ENCODE measurements at regions not wholly inside any gene's neighbourhood (a gene's known extent, or its start where the extent isn't known, plus 50 kb on each side); places are given as distances from the start of the nearest gene placed in this dataset.

DNA sequence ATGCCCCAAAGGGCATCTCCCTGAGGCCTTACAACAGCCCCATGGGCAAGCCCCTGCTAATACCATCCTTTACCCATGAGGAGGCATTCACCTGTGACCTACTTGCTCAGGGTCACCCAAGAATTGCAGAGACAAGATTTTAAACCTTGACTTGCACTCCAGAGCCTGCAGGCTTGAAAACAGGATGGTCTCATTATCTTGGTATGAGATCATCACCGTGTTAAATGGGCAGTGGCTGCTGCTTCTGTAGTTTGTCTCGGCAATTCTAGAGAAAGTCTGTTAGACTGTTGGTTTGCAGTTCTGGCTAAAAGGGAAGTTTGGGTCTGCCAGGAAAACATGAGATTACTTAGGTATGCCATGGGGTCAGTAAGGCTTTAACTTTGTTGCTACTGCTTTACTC is 698.9 kb downstream of the GALR1 start:
- DNase-seq: no peak

DNA sequence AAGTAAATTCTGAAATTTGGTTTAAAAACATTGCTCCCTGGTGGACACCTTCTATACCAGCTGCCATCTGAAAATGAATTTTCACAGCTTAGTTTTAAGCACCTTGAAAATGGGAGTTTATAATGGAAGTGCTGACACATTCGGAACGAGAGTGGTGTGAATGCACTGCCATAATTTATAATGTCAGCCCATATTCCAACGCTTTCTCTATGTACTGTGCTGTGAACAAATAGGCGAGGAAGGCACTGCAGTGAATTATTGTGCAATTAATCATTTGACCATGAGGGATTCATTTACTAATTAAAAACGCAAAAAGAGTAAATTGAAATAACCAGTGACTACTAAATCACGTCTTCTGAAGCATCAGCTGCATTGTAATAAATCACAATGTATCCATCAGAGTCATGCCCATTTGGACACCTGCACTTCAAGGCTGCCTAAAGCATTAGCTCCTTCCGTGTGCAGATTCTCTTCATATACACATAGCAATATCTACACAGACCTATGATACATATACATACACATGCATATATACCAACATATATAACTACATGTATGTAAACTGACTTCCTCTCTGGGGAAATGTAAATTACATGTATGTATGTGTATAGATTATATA is 699.8 kb downstream of the GALR1 start:
- DNase-seq: no peak

DNA sequence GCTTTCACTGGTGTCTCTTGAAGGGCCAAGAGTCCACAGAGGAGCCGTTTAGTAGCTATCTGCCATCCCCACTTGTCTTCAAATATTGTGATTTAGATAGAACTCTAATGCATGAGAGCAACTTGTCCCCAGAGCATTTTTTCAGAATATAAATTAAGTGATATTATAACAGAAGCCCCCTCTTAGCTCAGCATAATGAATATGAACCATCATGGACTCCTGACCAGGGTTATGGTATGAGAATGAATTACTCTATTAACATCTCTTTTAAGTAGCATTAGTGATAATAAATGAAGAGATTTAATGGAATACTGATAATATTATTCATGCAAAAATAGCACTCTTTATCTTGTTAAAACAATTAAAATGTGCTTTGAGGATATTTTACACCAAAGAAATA is 709.6 kb downstream of the GALR1 start:
- DNase-seq: no peak

DNA sequence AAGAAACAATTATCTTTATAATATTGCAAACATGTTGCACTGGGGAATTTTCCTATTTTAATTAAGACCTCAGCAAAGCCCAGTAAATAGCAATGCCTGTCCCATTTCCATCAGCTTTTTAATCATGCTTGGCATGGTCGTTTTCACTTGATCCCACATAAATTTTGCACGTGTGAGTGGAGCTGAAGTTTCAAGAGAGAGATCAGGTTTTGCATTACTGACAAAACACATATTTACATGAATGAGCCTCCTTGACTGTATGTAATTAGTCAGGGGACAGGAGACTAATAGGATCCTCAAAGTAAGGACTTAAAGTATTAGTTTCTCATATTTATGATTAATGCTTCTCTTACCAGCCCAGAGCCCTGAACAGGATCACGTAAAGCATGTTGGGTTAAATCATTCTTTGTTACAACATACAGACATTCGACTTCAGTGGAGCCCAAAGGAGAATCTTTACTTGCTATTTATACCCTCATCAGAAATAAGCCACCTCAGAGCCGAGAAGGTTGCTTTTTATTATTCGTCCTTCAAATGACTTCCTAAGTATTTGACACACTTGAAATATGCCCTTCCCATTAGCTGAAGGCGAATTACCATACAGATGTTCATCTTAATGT is 711.3 kb downstream of the GALR1 start:
- DNase-seq: no peak

DNA sequence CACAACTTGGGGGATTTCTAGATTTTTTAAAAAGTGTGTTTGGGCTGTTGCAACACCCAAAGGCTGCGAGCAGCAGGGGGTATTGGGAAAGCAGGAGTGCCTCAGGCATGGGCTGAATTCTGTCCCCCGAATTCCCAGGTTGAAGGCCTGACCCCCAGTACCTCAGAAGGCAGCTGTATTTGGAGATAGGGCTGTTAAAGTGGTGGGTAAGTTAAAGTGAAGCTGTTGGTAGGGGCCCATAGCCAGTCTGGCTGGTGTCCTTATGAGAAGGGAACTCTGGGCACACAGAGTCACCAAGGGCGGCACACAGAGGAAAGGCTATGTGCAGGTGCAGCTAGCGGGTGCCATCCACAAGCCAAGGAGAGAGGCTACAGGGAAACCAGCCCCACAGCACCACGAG is 717.4 kb downstream of the GALR1 start:
- no peak for DNase-seq

DNA sequence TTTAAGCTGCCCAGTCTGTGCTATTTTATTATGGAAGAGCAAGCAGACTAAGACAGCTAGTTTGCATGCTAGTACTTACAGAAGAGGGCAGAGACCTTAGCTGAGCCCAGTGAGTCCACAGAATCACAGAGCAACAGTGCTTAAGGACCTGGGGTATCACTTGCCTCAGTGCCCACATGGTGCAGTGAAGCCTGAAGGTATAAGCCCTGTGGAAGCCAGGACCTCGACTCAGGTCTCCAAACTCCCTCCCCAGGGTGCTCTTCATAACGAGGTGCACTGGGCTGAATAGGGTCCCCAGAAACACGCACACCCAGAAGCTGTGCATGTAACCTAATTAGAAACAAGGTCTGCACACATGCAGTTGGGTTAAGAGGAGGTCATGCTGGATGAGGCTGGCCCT is 718.1 kb downstream of the GALR1 start:
- DNase-seq: no peak

DNA sequence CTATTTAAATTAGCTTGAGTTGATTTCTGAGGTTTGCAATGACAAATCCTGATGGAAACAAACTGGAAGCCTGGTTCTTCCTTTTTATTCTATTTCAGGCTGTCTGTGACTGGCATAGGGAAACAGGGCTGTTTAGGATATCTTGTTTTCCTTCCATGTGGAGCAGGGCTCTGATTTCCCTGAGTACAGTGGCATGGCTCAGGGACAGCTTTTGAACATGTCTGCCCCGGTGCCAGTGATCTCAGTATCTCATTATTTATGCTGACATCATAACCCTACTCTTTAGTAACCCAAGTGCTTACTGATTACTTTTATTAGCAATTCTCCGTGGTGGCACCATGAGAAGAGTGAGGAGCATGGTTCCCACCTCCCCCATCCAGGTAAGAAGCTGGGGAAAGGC is 720.3 kb downstream of the GALR1 start:
- no peak for DNase-seq

DNA sequence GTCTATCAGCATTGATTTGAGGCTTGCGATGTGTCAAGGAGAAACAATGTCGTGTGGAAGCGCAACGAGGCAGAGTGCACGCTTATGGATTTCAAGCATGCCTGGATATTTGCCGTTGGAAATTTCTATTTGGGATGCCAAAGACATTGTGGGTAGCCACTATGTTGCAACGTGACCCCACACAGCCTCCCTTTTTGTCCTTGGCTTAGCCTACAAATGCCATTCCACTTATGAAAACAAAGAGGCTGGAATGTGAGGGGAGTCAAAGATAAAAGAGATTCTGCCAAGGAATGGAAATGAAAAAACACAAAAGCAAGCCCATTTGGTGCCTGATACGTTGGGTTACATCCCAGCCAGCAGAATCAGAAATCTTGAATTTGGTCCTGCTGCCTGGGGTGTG is 721.2 kb downstream of the GALR1 start:
- DNase-seq: no peak

DNA sequence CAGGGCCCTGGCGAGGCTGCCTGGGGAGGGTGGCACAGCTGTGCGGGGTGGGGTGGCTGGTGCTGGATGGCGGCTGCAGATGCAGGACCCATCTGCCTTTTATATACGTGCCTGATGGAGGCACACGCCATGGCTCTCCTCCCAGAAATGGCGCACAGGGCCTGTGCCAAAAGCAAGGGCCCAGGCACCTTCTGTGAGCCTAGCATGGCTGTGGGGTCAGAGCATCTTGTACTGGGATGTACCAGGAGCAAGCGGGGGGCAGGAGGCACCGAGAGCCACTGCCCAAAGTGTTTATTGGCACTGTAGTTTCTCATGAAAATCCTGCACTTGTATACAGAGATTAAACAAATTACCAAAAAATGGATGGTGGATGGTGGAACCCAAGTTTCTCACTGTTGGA is 724.1 kb downstream of the GALR1 start:
- DNase-seq: no peak

DNA sequence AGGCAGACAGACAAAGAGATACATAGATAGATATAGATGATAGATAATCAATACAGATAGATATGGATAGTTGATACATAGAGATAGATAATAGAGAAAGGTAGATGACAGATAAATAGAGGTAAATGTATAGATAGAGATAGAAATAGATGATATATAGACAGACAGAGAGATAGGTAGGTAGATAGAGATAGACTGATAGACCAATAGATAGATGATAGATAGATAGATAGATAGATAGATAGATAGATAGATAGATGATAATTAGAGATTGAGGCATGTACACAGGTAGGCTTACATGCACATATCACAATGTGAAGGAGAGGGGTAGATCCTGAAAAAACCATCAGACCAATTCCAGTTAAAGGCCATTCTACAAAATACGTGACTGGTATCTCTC is 724.7 kb downstream of the GALR1 start:
- no peak for DNase-seq

DNA sequence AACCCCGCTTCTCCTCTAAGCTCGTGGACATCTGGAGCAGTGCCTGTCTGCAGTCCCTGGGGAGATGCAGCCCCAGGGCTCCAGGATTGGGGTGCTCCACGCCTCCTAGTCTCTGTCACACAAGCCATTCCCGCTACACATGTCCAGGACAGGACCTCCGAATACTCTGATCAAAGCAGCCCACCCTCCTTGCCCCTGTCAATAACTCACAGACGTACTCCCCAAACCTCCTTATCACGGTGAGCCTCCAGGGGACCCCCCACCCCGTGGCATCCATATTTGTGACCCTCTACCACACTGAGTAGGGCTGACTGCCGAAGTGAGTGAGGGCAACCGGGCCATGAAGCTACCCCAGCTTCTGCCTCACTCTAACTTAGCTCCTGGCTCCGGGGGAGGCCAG is 727.7 kb downstream of the GALR1 start:
- no peak for DNase-seq

DNA sequence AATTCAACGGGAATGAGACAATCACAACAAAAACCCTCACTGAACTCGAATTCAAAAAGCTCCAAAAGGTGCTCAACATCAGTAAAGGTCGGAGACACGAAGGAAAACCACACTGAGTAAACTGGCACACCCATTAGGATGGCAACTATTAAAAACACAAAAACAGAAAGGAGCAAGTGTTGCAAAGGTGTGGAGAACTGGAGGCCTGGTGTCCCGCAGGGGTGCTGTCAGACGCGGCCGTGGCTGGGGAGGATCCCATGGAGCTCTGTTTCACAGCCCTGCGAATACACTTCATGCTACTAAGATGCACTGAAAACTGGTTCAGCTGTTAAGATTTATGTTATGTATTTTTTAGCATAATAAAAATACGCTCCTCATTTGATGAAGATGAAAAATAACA is 730.6 kb downstream of the GALR1 start:
- no peak for DNase-seq

DNA sequence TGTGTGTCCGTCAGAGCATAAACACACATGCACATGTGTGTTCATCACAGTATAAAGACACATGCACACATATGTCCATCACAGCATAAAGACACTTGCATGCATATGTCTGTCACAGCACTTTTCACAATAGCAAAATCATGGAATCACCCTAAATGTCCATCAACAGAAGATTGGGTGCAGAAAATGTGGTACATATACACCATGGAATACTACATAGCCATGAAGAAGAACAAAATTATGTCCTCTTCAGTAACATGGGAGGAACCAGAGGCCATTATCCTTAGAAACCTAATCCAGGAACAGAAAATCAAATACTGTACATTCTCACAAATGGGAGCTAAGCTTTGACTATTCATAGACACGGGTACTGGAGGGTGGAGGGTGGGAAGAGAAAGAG is 732.2 kb downstream of the GALR1 start:
- DNase-seq: no peak

DNA sequence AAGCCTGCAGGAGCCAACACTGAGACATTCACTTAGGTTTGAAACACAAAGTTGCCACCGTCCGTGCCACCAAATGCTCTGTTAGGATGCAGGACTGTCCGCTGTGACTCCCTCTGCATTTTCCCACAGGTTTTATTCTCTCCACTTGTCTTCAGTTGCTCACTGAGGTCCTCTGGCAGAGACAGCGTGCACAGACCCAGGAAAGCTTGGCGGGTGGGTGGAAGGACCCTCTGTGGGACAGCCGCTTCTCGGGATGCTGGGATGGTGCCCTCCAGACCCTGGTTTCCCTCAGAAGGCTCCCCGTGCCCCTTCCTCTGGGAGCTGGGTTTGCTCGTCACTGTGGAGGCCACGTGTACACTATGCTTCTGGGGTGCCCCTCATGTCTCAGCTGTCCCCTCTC is 733.6 kb downstream of the GALR1 start:
- DNase-seq: no peak

DNA sequence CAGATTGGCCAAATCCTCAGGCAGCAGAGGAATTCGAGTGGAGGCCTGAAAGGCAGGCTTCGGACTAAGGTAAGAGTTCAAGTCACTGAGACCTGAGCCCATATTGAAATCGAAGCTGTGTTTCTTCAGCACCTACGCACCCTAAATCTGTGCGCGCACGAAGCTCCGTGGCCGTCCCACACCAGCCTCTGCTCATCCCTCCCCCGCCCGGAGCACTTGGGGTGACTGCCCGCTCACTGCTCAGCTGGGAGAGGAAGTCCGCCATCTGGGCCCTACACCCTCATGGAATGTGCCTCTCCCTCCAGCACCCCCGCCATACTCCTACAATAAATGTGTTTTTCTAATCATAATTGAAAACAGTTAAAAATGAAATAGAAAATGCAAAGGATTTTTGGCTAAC is 734.5 kb downstream of the GALR1 start:
- DNase-seq: no peak

DNA sequence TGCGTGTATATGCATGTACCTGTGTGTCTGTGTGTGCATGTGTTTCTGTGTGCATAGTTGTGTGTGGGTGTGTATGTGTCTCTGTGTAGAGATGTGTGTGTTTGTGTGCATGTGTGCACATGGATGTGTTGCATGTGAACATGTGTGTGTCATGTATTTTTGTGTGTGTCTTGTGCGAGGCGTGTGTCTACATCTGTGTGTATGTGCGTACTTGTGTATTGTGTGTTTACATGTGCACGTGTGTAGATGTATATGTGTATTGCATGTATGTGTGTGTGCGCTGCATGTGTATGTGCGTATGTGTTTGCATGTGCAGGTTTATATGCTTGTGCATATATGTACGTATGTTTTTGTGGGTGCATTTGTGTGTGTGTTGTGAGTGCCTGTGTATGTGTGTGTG is 735.2 kb downstream of the GALR1 start:
- DNase-seq: no peak

DNA sequence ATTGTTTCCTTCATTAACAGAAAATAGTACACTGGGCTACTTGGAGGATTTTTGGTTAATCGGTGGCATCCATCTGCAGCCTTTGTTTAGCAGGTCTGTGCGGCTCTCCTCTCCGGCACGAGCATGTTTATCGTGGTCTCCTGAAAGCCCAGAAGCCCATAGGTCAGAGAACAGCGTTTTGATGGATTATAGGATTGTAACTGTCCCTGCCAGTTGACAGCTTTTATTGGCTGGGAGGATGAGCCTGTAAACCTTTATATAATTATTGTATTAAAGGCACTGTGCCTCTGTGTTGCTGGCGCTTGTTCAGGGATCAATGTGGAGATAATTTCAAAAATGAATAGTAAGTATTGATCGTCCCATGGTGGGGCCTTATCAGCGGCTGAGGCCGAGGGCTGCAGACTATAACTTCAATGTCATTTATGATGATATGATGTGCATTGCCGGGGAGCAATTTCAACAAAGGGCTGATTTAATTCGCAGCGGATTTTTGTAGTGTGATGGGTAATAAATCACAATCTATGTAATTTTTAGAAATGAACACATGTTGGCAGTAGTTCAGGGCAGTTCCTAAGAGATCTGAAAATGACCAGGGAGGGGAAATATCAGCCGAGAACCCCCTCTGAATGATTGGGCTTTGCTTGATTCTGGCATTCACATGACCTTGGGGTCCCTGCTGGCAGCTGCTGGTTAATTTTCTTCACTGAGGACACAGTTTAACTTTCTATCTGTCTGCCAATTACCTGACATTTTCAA is 736.1 kb downstream of the GALR1 start:
- DNase-seq: no peak

DNA sequence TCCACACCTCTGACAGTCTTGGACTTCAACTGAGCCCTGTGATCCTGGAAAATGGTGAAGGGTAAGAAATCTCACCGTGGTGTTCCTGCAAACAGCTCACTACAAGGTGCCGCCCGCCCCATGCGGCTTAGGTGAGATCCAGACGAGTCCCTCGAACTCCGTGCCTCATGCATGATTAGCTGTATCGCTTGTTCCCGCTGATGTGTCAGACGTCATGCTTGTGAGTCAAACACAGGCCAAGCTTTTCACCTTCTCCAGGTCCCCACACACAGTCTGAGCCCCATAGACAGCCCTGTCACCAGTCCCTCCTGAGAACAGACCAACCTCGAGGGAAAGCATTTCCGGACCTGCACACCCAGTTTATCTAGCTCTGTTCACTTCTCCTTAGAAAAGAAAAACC is 740.5 kb downstream of the GALR1 start:
- no peak for DNase-seq

DNA sequence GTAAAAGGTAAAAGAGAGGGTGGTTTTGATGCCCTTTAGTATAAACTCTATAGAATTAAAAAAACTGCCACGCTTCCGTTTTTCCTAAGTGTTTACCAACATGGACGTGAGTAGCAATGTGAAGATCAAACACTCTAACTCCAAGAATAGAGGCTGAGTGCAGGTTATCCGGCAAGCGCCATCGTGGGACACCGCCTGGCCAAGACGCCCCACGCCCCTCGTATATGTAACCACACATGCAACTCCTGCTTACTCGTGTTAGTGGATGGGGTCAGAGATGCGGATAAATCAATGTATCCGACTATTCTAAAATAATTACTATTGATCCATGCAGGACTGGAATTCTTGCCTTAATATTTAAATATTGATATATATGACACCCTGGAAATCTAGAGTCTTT is 741.3 kb downstream of the GALR1 start:
- no peak for DNase-seq

DNA sequence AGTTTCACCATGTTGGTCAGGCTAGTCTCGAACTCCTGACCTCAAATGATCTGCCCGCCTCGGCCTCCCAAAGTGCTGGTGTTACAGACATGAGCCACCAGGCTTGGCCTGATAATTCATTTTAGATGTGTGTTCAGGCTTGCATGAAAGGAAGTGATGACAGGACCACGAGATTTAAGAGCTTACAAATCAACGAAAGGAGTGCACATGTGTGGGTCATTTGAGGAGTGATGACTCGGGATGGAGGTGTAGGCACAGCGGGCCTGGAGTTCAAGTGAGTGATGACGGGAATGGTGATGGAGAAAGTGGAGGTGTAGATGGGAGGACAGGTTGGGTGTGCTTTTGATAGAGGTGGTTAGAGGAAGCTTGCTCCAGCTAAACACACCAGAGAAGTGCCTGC is 742.4 kb downstream of the GALR1 start:
- DNase-seq: no peak

DNA sequence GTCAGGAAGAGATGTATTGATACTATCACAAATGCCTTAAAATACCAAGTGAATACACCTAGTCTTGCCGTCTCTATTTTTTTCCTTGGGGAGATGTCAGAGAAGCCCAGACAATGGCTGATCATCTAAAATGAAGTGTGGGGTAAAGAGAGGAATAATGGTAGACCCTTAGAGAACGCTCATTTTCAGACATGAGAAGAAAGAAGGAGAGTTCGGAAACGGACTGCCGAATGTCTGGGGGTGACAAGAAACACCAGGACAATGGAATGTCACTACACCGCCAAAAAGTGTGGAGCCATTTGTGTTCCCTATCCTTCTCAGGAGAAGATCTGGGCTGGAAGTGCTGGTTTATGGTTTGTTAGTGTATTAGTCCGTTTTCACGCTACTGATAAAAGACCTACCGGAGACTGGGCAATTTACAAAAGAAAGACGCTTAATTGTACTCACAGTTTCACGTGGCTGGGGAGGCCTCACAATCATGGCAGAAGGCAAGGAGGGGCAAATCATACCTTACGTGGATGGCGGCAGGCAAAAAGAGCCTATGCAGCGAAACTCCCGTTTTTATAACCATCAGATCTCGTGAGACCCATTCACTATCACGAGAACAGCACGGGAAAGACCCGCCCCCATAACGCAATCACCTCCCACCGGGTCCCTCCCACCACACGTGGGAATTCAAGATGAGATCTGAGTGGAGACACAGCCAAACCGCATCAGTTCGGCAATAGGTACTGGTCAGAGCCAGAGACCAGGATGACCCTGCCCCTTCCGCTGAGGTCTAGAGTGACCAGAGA is 743.7 kb downstream of the GALR1 start:
- DNase-seq: no peak

DNA sequence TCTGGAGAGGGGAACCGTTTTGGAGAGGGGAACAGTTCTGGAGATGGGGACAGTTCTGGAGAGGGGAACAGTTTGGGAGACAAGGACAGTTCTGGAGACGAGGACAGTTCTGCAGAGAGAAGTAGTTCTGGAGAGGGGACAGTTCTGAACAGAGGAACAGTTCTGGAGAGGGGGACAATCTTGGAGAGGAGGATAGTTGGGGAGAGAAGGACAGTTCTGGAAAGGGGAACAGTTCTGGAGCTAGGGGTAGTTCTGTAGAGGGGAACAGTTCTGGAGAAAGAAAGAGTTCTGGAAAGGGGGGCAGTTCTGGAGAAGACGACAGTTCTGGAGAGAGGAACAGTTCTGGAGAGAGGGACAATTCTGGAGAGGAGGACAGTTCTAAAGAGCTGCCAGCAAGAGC is 745.9 kb downstream of the GALR1 start:
- DNase-seq: no peak

DNA sequence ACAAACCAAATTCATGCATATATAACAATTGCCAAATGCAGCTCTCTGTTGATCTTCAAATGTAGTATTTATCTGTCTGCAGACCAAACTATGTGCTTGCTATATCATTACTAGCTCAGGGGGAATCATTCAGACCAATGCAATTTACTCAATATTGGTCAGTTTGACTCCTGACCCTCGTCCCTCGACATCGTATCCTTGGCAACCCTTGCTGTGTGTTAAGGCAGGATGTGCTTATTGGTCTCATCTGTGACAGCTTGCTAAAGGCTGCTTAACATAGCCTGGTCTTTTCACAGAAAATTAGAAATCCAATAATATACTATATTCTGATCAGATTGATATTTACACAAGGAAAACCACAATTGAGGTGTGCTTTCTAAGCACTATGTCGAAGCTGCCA is 747.1 kb downstream of the GALR1 start:
- DNase-seq: no peak

DNA sequence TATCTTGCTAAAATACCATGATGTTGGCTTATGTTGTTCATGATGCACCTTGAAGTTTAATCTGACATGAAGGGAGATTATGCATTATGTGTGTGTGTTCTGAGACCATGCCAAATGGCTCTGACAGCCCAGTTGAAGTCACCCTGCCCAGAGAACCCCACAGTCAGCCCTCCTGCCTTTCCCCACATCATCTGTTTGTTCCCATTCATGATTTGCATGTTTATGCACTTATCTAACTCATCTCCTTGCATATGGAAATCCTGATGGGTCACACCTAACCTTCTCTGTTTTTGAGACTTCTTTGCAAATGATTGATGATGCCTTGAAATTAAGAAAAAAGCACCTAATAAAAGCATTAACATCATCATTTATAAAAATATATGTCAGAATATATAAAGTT is 752.2 kb downstream of the GALR1 start:
- no peak for DNase-seq

Data from stimulated activated CD4-positive, alpha-beta T cell treated with anti-CD3 and anti-CD28 coated beads, Interleukin-1b, Interleukin-23, amount 100 ng/mL, for 48 hours (primary cell).